Left renal pelvis (tissue), 4 donors: ENCODE measurements at regions not wholly inside any gene's neighbourhood (a gene's known extent, or its start where the extent isn't known, plus 50 kb on each side); places are given as distances from the start of the nearest gene placed in this dataset.
"Not testable (repeated sequence)": the region's sequence is repeated elsewhere in the genome, so short reads cannot be mapped to it uniquely, and the experiment has no call there.

ENCODE experiments used
- DNase-seq, 4 donors: peaks; one replicate each; pipeline ENCODE4 v3.0.0-alpha.2; 2013; ENCODE audit warnings: low read depth in 4 of 4, low spot score in 3 of 4

DNA sequence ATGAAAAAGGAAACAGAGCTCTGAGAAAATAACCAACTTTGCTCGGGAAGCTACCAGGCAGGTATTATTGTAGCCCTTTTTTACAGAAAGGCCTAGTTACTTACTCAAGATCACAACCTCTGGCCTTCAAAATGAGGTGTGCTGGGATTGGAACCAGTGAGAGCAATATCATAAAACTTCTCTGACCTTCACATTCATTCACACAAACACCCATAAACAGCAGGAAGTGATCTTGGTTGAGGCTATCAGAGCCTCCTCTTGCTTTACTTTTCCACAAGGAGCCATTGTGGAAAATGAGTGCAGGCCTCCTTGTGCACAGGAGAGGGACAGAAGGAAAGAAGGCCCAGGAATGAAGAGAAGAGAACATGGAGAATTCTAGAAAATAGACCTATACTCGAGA is 204.5 kb upstream of the NPVF start:
- DNase-seq = no peak

DNA sequence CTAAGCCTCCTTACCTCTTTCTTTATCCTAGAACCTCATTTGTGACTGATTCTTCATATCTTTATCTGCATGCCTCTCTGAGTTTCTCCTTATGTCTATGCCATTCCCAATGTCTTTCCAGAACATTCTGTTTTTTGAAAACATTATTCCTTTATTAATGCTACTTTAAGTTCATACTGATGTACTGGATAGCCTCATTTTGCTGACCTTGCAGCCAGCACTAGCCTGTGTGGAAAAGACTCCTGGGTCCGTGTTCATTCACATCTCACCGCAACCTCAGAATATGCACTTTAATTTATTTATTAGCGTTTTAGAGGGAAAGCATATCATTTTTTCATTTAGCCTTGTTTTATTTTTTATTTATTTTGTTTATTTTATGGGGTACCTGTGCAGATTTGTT is 208.1 kb upstream of the NPVF start:
- DNase-seq = no peak

DNA sequence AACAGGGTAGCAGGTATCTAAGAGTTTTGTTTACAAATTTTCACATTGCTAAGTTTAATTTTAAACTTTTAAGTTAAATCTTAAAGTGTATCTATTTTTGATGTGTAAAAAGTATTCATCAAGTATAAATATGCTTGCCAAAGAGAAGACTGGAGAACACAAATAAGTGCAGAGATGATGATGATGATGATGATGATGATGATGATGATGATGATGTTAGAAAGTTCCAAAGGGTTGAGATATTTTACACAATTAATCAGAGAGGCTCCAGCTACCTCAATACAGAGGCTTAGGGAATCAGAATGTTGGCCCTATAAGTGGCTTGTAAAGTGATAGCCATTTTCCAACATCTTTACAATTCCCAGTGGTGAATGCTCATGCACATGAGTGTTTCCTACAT is 209.0 kb upstream of the NPVF start:
- no peak for DNase-seq

GRCh38 chr7:25444991-25445390 is 216.7 kb upstream of the NPVF start:
- DNase-seq = no peak

DNA sequence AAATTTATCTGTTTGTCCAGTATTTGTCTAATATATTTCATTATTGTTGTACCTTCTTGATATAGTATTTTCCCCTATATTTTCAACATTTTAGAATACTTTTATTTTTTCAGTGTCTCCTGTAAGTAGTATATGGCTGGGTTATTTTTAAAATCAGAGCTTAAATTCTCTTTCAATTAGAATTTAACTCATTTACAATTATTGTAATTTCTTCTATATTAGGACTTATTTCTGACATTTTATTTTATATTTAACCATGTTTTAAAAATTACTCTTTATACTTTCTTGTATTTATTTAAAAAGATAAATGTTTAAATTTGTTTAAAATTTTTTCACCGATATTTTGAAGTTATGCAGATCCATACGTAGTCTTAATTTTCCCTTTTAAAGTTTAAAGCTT is 220.0 kb upstream of the NPVF start:
- no peak for DNase-seq

DNA sequence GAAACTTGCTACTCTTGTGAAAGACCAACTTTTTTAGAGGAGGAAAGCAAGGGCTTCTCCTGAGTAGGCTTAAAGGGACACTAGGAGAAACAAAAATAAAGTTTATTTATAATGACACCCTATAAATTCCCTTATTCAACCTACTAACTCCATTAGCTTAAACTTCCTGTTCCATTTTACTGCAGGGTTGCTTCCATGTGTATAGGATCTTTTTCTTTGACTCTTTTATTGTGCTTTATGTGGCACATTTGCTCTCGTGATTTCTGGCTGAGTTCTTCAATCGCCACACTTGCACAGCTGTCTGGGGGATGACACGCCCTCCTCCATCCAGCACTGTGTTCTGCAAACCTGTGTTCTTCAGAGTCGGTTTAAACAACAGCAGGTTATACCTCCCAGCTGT is 225.7 kb upstream of the NPVF start:
- no peak for DNase-seq

- no peak for DNase-seq
These were observed 226.3 kb upstream of the NPVF start for GRCh38 chr7:25454562-25455041.

GRCh38 chr7:25455683-25456251 is 227.5 kb upstream of the NPVF start:
- DNase-seq = no peak

- DNase-seq = no peak
These were observed 228.3 kb upstream of the NPVF start for GRCh38 chr7:25456467-25457171.

- no peak for DNase-seq
These were observed 230.8 kb upstream of the NPVF start for GRCh38 chr7:25459057-25459456.

DNA sequence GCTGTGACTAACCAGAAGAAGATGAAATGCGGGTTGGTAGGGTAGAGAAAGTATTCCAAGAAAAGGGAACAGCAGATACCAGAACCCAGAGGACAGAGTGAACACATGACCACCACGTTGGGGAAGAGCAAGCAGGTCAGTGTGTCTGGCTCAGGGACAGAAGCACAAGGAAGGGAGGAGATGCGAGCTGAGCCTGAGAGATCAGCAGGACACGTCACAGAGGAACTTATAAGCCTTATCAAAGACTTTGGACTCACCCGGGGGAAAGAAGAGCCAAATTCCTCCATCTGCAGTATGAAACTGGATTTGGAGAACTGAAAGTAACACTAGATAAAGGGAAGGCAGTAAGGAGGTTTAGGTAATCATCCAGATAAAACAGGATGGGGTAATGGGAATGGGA is 232.1 kb upstream of the NPVF start:
- DNase-seq = no peak

DNA sequence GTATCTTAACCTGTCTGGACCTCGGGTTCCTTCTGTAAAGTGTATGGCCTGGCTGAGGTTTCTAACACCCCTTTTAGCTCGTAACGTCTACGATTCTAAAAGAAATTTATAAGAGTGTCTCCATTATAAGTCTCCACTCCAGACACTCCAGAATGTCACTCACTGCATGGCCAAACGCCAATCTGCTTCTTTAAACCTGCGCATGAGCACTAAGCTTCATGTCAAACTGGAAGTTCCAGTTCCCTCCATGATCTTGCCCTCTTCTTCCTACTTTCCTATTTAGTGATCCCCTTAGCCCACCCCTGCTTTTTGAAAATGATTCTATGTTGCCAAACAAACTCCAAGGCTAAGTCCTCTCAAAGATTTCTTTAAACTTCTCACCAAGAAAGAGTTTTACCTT is 241.4 kb upstream of the NPVF start:
- no peak for DNase-seq

- no peak for DNase-seq
These were observed 248.7 kb upstream of the NPVF start for GRCh38 chr7:25476863-25477499.

DNA sequence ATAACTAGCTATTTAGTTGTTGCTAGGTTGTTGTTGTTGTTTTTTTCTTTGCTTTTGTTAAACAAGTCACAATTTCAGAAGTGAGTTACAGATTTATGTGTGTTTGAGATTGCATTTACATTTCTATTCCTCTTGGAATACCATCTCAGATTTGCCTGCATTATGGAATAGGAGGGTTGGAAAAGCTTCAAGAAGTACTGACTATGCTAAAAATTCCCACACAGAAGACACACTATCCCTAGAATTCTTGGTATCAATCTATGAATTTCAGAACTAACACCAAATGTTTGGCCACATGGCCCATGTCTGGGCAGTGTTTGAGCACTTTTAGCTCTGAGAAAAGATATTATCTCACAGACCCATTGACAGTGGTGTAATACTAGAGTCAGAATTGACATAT is 249.9 kb upstream of the NPVF start:
- not testable (repeated sequence) for DNase-seq

DNA sequence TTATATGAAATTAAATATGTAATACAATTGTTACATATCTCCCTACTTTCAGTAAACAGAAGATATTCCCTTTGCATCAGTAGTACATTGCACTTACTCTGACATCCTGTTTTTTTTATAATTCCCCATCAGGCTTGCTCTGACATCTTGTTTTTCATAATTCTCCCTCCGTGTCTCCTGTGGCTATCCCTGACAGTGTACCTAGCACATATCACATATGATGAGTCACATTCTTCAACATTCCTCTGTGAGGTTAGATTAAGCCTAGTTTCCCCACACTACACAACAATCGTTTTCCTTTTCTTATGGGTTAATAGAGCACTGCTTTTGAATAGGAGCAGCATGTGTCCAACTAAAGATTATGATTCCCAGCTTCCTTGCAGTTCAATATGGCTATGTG is 250.6 kb upstream of the NPVF start:
- no peak for DNase-seq

- DNase-seq = no peak
These were observed 253.6 kb upstream of the NPVF start for GRCh38 chr7:25481891-25482290.

GRCh38 chr7:25482631-25483030 is 254.3 kb upstream of the NPVF start:
- DNase-seq = no peak

DNA sequence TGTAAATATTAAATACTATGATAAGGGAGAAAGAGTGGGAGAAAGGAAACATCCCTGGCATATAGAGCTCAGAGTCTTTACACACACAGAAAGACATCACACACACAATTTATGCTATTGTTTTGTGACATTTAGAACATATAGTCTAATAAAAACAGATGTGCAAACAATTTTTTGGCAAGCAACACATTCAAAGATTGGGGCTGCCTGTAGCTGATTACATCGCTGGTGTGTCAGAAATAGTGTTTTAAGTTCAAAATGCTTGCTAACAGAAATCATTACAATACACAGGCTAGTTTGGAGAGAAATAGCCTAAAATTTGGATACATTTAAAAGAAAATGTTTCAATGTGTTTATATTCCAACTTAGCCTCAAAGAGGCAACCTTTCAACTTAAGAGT is 256.7 kb upstream of the NPVF start:
- no peak for DNase-seq

DNA sequence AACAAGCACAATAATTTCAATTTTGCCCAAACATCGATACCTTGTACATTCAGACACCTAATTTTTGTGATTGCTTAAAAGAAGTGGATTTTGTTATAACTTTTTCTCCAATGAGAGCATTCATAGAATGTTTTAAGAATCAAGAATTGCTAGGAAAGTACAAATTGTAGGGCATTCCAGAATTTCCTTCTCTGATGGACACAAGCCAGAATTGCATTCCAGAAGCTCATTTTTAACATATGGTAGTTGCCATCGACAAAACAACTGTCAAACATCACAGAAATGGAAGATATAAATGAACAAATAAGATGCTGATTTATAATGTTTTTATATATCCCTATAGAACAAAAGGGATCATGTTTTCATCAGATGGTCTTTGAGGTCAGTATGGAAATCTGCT is 258.4 kb upstream of the NPVF start:
- no peak for DNase-seq

DNA sequence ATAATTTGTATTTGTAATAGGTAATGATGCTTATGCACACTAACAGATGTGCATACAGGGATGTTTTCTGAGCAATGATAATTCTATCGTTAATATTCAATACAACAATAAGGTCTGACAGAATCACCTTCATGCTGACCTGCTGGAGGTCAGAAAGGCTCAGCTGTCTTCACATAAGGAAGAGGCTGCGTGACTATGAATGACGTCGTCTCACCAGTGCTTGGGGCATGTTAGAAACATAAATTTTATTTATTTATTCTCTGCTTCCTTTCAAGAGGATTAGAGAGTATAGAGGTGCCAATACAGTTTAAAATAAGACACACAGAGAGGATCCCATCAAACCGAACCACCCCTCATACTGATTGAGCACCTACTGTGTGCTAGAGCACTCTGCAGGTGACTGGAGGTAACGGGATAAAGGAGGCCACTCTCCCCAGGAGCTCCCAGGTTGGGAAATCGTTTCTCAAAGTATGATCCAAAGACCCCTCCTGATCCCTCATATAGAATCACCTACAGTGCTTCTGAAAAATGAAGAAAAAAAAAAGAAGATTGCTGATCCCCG is 265.6 kb upstream of the NPVF start:
- DNase-seq = no peak

DNA sequence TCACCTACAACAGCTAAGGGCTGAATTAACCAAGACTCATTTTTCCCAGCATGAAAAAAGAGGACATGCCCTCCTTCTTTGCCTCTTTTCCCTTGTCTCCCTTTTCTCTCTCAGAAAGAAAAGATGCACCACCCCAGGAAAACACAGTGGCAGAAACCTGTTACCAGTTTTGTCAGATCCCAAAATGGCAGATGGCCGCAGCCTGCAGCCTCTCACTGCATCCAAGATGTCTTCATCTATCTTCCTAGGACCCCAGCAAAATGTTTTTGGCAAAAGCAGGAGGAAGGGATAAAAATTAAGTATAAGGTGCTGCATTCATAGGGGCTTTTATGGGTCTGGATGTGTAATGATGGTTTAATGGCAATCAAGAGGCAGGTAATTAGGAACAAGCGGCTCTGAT is 266.6 kb upstream of the NPVF start:
- DNase-seq = no peak
